Stimulated activated CD4-positive, alpha-beta T cell treated with anti-CD3 and anti-CD28 coated beads, TNF-alpha, amount 100 ng/mL, for 48 hours (primary cell): ENCODE measurements at regions not wholly inside any gene's neighbourhood (a gene's known extent, or its start where the extent isn't known, plus 50 kb on each side); places are given as distances from the start of the nearest gene placed in this dataset.
"Not testable (repeated sequence)": the region's sequence is repeated elsewhere in the genome, so short reads cannot be mapped to it uniquely, and the experiment has no call there.

Source experiments
- DNase-seq, 3 donors: peaks; one replicate each; pipeline ENCODE4 v3.0.0-alpha.2; 2020; ENCODE audit warnings: low read depth in 3 of 3

- DNase-seq = no peak
These were observed 663.2 kb upstream of the INTU start for GRCh38 chr4:126969360-126970235.

GRCh38 chr4:126973201-126973600 lies 659.6 kb upstream of the INTU start:
- no peak for DNase-seq

GRCh38 chr4:126976850-126977632 lies 655.7 kb upstream of the INTU start:
- no peak for DNase-seq

GRCh38 chr4:126986005-126986404 lies 646.8 kb upstream of the INTU start:
- no peak for DNase-seq

GRCh38 chr4:126986828-126987227 lies 645.9 kb upstream of the INTU start:
- no peak for DNase-seq

- DNase-seq = no peak
These were observed 640.8 kb upstream of the INTU start for GRCh38 chr4:126991965-126992364.

GRCh38 chr4:126992910-126993309 lies 639.8 kb upstream of the INTU start:
- DNase-seq = no peak

- DNase-seq = no peak
These were observed 639.4 kb upstream of the INTU start for GRCh38 chr4:126993351-126993750.

GRCh38 chr4:126995235-126995634 lies 637.5 kb upstream of the INTU start:
- no peak for DNase-seq

- no peak for DNase-seq
These were observed 632.6 kb upstream of the INTU start for GRCh38 chr4:127000110-127000509.

GRCh38 chr4:127000846-127001245 lies 631.9 kb upstream of the INTU start:
- DNase-seq = no peak

- no peak for DNase-seq
These were observed 630.8 kb upstream of the INTU start for GRCh38 chr4:127001933-127002332.

GRCh38 chr4:127006446-127006877 lies 626.3 kb upstream of the INTU start:
- no peak for DNase-seq

GRCh38 chr4:127007305-127007704 lies 625.5 kb upstream of the INTU start:
- DNase-seq = no peak

GRCh38 chr4:127012549-127012948 lies 620.2 kb upstream of the INTU start:
- DNase-seq = no peak

- DNase-seq = no peak
These were observed 617.1 kb upstream of the INTU start for GRCh38 chr4:127015667-127016117.

GRCh38 chr4:127018381-127018780 lies 614.4 kb upstream of the INTU start:
- DNase-seq = no peak

GRCh38 chr4:127020831-127021230 lies 611.9 kb upstream of the INTU start:
- DNase-seq = not testable (repeated sequence)

- DNase-seq = no peak
These were observed 596.5 kb upstream of the INTU start for GRCh38 chr4:127036296-127036695.

- no peak for DNase-seq
These were observed 586.9 kb upstream of the INTU start for GRCh38 chr4:127045861-127046260.

GRCh38 chr4:127047930-127048329 lies 584.8 kb upstream of the INTU start:
- no peak for DNase-seq

GRCh38 chr4:127048376-127049044 lies 584.2 kb upstream of the INTU start:
- no peak for DNase-seq
